GM12874 (cell line): ENCODE measurements at regions not wholly inside any gene's neighbourhood (a gene's known extent, or its start where the extent isn't known, plus 50 kb on each side); places are given as distances from the start of the nearest gene placed in this dataset.

Experiments used
- TF ChIP-seq, protein P1 (sequence below): IDR thresholded peaks from 2 replicates; pipeline ENCODE4 v1.5.1; 2011; ENCODE audit warnings: low read depth, mild to moderate bottlenecking, control low read depth, low read length, moderate library complexity; ENCODE audit not compliant: insufficient read depth

DNA sequence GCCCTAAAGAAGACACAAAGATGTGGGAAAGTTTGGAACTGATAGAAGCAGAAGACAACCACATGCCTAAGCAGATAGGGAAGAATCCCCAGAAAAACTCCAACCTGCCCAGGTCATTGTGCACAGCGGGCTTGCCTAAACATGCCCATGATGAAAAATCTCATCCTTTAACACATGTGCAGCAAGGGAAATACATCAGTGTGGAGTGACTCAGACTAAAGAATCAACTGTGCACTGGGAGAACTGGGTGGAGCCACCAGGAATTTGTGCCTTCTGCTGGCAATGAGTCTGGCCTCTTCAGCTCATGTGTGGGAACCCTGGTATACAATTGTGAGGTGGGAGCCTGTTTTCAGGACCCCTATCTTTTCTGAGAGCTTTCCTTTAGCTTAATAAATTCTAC is 398.5 kb downstream of the FSCB start:
- TF ChIP-seq, protein P1, sequence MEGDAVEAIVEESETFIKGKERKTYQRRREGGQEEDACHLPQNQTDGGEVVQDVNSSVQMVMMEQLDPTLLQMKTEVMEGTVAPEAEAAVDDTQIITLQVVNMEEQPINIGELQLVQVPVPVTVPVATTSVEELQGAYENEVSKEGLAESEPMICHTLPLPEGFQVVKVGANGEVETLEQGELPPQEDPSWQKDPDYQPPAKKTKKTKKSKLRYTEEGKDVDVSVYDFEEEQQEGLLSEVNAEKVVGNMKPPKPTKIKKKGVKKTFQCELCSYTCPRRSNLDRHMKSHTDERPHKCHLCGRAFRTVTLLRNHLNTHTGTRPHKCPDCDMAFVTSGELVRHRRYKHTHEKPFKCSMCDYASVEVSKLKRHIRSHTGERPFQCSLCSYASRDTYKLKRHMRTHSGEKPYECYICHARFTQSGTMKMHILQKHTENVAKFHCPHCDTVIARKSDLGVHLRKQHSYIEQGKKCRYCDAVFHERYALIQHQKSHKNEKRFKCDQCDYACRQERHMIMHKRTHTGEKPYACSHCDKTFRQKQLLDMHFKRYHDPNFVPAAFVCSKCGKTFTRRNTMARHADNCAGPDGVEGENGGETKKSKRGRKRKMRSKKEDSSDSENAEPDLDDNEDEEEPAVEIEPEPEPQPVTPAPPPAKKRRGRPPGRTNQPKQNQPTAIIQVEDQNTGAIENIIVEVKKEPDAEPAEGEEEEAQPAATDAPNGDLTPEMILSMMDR = no peak

DNA sequence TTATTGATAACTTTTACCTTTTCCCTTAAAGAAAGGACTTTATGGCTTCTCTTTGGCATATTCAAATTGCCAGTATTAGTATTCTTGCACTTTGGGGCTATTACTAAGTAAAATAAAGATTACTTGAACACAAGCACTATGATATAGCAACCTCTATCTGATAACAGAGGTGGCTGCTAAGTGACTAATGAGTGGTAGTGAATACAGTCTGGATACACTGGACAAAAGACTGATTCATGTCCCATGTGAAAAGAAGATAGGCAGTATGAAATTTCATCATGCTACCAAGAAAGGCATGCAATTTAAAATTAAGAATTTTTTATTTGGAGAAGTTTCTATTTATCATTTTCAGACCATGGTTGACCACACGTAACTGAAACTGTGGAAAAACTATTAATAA is 399.9 kb downstream of the FSCB start:
- TF ChIP-seq, protein P1 = no peak

DNA sequence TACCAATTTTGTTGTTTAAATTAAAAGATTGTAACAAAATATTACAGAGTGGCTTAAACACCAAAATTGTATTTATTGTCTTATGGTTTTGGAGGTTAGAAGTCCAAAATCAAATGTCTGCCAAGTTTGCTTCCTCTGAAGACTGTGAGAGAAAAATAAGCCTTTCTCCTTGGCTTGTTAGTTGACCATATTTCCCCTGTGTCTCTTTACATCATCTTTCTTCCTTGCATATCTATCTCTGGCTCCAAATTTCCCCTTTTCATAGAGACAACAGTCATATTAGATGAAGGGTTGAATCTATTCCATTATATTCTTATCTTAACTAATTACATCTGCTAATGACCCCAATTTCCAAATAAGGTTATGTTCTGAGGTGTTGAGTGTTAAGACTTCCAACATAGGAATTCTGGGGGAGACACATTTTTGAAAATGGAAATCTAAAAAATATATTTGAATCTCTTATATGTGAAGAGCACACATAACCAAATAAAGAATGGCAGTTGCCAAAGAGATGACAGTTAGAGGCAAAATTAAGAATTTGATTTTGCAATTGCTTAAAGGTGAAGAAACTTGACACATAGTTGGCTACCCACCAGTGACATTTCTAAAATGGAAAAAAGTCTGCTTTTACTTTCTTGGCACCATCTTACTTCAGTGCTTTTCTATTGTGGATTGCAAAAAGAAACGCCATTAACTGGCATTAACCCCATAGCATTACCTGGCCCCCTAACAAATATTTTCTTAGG is 407.2 kb downstream of the FSCB start:
- TF ChIP-seq, protein P1 = no peak

DNA sequence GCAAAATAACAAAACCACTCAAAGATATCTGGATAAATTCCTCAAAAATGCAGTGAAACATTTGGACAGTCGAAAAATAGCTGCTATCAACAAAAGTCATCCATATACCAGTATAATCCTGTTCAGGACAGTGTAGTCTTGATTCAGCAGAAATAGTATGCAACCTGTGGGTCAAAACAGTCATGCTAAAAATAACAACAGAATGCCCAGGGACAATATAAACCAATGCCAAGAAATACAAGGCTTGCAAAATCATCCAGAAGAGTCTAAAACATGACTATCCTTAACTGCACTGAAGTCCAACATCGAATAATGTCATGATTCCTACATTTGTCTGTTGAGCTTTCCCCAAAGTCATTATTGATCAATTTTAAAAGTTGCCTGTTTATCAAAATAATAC is 425.9 kb downstream of the FSCB start:
- TF ChIP-seq, protein P1 = no peak

DNA sequence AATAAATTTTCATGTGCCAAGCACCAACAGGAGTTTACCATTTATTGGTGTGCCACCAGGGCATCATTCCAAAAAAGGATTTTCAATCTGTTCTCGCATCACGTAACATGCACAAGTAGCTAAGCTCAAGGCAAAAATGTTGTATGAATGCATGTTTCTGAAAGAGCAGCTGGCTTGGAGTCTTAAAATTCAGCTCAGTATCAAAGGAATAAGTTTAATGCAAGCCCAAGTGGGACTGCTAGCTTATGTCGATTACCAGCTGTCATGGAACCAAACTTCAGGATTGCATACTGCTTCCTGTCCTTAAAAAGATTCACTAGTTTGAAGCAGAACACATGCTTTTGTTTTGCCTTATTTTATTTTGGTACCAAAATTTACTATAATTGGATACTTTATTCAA is 437.0 kb downstream of the FSCB start:
- TF ChIP-seq, protein P1 = no peak

DNA sequence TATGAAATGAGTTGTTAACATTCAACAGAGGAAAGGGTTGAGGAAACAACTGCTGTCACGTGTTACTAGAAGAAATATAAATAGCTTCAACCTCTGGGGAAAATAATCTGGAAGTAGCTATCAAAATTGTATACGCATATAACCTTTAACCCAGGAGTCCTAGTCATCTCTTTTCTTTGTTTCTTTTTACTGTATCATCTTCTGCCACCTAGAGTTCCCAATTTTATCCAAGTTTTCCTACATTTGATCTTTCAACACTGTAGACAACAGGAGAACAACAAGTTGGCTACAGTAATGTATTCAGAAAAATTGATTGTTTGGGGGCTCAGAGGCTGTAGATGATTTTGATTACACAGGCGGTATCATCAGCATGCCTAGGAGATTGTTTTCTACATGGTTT is 453.7 kb downstream of the FSCB start:
- TF ChIP-seq, protein P1 = no peak

DNA sequence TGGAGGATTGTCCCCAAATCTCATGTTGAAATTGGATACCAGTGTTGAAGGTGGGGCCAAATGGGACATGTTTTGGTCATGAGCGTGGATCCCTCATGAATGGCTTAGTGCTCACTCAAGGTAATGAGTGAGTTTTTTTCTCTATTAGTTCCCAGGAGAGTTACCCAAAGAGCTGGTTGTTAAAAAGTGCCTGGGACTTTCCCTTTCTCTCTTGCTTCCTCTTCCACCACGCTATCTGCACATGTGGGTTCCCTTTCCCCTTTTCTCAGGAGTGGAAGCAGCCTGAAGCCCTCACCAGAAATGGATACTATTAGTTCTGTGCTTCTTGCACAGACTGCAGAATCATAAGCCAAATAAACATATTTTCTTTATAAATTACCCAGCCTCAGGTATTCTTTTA is 465.4 kb downstream of the FSCB start:
- TF ChIP-seq, protein P1 = no peak
